HCT116 (cell line): ENCODE measurements at regions not wholly inside any gene's neighbourhood (a gene's known extent, or its start where the extent isn't known, plus 50 kb on each side); places are given as distances from the start of the nearest gene placed in this dataset.

Source experiments
- JUND ChIP-seq: IDR thresholded peaks from 2 replicates; pipeline ENCODE4 v1.6.1; 2012
- POLR2A ChIP-seq: IDR thresholded peaks from 2 replicates; pipeline ENCODE4 v1.7.0; 2011; ENCODE audit warnings: borderline replicate concordance; ENCODE audit not compliant: insufficient read depth, insufficient read length; ENCODE audit errors: extremely low read depth
- RAD21 ChIP-seq: IDR thresholded peaks from 2 replicates; pipeline ENCODE4 v1.6.1; 2012; ENCODE audit warnings: low read depth, mild to moderate bottlenecking
- REST ChIP-seq: IDR thresholded peaks from 2 replicates; pipeline ENCODE4 v1.6.1; 2012; ENCODE audit warnings: low read depth
- ZFX ChIP-seq: fragments of 450-650 bp; IDR thresholded peaks from 2 replicates; pipeline ENCODE4 v1.6.1; 2017
- TF ChIP-seq, protein P1 (sequence below): IDR thresholded peaks from 2 replicates; pipeline ENCODE4 v1.6.1; 2012
- TF ChIP-seq, protein P2 (sequence below), 3 experiments: fragments of 200-600 bp in 1 of 3; sonication (generic) in 1 of 3; IDR thresholded peaks in 2 of 3; conservative IDR thresholded peaks in 1 of 3; 2 replicates each; pipeline ENCODE4 v1.5.1; 2012 to 2017; ENCODE audit warnings: low read depth in 2 of 3, low read length in 2 of 3, antibody characterized with exemption in 1 of 3, borderline replicate concordance in 1 of 3, control low read depth in 1 of 3, mild to moderate bottlenecking in 1 of 3, mixed read lengths in 1 of 3, mixed run types in 1 of 3, moderate library complexity in 1 of 3; ENCODE audit not compliant: insufficient read depth in 1 of 3

GRCh38 chr4:77344001-77344400 is 187.0 kb downstream of the CCNG2 start:
- no peak for TF ChIP-seq ZFX
- TF ChIP-seq, protein P1, sequence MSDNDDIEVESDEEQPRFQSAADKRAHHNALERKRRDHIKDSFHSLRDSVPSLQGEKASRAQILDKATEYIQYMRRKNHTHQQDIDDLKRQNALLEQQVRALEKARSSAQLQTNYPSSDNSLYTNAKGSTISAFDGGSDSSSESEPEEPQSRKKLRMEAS: no peak
- TF ChIP-seq JUND: no peak
- no peak for TF ChIP-seq REST
- TF ChIP-seq, protein P2, sequence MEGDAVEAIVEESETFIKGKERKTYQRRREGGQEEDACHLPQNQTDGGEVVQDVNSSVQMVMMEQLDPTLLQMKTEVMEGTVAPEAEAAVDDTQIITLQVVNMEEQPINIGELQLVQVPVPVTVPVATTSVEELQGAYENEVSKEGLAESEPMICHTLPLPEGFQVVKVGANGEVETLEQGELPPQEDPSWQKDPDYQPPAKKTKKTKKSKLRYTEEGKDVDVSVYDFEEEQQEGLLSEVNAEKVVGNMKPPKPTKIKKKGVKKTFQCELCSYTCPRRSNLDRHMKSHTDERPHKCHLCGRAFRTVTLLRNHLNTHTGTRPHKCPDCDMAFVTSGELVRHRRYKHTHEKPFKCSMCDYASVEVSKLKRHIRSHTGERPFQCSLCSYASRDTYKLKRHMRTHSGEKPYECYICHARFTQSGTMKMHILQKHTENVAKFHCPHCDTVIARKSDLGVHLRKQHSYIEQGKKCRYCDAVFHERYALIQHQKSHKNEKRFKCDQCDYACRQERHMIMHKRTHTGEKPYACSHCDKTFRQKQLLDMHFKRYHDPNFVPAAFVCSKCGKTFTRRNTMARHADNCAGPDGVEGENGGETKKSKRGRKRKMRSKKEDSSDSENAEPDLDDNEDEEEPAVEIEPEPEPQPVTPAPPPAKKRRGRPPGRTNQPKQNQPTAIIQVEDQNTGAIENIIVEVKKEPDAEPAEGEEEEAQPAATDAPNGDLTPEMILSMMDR (IDR thresholded peaks at IDR 0.05 in 2 of 3, conservative IDR thresholded peaks at IDR 0.05 in 1 of 3; ENCODE audit: borderline replicate concordance in 1 of 3, insufficient read depth in 1 of 3, low read depth in 2 of 3, low read length in 2 of 3): no peak
- no peak for TF ChIP-seq POLR2A
- no peak for TF ChIP-seq RAD21
